NCI-H2171 (cell line): ENCODE measurements at regions not wholly inside any gene's neighbourhood (a gene's known extent, or its start where the extent isn't known, plus 50 kb on each side); places are given as distances from the start of the nearest gene placed in this dataset.

ENCODE experiments used
- DNase-seq: peaks from one replicate; lab custom pipeline; 2025; lab: John Stamatoyannopoulos, UW

DNA sequence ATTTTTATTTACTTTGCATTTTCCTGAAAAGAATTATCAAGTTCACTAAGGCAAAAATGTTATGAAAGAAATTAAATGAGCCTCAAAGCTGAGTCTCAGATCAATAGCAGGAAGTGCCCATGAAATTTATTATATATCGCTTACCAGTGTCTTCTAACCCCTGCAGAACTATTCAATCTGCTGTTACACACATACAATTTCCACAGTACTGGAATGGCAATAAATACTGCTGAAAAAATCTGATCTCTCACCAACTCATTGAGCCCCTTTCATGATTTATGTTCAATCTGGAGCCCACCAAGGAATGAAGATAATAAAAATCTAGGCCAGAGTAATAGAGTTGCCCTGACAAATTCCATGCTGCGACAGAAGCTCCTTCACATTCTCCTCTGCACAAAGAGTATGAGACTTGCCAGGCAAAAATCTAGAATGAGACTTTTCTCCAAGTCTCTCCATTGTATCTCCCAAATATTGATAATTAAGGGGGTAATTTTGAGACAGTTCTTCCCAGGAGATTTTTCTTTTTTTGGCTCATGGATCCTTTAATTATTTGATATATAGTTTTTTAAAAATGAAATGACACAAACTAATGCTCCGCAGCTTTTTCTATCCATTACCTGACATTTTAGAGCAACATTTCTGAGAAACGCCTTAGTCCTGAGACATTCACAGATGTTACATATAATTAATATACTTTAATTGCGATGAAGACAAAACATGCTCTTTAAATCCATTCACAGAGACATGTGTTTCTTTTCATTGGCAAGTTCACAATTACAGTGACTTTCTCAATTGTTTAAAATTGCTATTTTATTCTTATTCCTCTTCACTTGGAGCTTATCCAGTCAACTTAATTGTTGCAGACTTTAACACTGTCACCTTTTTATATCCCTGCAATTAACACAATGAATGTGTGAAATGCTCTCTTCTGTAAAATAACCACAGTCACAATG lies 1020.4 kb downstream of the CBLN2 start:
- no peak for DNase-seq

DNA sequence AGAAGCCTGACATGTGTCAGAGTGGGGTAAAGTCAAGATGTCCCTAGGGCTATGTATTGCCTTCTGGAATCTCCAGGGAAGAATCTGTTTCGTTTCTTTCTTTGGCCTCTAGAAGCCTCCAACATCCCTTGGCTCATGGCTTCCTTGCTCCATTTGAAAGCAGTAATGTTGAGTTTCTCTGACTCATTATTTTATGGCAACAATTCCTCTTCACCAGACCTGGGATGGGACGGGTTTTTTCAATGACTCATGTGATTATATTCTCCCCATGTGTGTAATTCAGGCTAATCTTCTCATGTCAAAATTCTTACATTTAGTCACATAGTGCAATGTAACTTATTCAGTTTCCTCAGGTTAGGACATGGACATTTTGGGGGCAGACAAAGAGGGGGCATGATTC lies 1038.6 kb downstream of the CBLN2 start:
- DNase-seq = no peak

DNA sequence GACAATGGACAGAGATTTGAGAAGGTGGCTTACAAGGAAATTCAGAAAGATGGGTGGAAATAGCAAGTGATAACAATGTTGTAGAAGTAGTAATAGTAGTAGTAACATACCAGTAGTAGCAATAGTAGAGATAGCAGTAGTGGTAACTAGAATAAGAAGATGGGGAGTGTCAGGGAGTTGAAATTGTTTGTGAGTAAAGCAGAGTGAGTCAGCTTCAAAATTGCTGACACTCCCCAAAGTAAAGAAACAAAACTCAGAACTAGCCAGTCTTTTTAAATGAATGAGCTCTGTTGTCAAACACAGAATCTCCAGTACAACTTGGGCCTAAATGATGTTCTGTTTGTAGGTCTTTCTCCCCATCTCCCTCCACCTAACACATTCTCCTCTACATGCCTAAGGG lies 1040.9 kb downstream of the CBLN2 start:
- no peak for DNase-seq

DNA sequence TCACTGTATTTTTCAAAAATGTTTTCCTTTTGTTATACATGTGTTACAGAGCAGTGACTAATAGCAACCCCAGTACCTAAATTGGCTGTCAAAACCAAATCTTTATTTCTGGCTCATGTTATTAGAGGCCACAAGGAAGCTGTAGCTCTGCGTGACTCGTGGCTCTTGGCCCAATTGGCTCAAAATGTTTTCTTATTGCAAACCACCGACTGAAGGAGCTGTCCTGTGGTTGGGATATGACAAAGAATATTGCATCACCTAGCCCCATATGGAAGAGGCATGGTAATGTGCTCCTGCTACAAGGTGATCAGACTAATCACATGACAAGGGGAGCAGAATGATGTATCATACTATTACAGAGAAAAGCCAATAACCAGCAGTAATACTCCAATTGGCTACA lies 1058.5 kb downstream of the CBLN2 start:
- no peak for DNase-seq

DNA sequence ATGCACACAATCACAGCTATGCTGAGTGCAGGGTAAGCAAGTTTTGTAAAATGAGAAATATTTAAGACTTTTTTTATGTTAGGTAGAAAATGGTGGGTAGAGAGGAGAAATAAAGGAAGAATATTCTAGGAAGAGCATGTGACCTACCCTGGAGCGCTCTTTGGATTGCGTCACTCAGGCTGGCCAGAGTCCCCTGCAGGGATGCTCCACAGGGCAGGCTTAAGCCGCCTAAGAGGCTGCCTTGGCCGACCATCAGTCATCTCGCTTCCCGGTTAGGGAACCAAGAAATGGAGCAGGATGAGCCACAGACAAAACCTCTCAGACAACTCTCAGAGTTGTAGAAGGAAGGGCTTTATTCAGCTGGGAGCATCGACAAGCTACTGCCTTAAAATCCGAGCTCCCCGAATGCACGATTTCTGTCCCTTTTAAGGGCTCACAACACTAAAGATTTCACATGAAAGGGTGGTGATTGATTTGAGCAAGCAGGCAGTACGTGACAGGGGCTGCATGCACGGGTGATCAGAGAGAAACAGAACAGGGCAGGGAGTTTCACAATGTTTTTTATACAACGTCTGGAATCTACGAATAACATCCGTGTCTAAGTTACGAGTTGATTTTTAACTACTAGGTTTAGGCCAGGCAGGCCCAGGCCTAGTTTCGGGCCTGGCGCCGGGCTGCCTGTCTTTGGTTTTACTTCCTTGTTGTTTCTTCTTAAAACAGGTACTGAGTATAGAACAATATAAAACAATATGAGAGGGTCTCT lies 1072.0 kb downstream of the CBLN2 start:
- DNase-seq = no peak

DNA sequence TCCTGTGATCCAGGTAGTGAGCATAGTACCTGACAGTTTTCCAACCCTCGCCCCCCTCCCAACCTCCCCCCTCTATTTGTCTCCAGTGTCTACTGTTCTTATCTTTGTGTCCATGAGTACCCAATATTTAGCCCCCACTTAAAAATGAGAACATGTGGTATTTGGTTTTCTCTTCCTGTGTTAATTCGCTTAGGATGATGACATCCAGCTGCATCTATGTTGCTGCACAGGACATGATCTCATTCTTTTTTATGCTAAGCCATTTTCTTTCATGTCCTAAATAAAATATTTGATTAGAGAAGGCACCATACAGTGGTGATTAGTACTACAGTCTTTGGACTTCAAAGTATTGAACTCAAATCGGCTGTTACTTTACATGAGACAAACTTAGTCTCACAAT lies 1087.9 kb downstream of the CBLN2 start:
- DNase-seq = no peak

DNA sequence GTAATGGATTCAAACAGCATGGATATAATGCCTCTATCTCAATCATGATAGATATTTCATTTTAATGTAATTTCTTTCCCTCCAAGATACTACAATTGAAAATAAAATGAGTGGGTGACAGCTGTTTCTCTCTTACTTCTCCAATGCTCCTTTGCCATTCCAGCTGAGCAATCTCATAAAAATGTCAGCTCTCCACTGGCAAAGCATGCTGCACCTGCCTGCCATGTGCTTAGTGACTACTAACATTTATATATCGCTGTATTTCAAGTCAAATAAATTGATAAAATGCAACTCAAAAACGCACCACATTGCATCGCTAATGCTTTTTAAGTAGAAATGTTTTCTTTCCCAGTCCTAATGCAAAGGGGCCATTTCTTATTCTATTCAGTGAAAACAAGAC lies 1093.9 kb downstream of the CBLN2 start:
- DNase-seq = no peak

DNA sequence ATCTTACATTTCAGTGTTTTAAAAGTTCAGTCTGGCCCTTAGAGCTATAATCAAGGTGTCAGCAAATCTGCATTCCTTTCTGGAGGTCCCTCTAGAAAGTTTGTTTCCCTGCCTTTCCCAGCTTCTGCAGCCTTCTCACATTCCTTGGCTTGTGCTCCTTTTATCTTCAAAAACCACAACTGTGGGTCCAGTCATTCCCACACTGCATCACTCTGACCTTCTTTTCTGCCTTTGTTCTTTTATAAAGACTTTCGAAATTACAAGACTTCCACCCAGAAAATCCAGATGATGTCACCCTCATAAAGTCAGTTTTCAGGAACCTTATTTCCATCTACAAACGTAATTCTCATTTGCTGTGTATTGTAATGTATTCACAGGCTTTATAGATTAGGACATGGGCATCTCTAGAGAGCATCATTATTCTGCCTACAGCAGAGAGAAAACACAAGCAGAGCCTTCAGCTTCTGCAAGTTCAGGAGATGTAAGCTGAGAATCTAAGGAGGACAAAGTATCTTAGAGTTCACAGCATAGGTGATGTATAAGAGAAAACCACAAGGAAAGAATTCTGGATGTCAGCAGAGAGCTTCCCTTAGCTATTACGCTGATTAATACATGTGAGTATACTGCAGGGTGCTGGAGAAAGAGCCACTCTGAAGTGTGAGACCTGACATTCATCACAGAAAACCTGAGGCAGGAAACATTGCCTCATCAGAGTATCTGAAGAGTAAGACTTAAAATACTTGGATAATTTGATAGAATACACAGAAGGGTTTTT lies 1100.2 kb downstream of the CBLN2 start:
- no peak for DNase-seq

DNA sequence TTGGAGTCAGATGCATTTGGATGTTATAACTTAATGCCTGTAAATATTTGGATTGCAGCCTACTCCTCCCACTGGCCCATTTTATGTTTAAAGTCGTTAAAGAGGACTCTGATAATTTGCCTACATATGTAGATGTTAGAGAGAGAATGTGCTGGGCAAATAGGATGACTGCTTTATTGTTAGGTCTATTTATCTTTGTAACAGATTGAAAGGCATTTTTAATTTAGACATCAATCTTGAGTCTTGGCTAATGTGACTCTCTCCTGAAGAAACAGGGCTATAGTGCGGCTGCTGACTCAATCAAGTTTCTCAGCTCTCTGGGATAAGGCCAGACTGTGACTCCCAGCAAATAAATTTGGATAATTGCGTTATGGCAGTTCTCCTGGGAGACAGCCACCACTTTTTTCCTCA lies 1101.4 kb downstream of the CBLN2 start:
- no peak for DNase-seq

DNA sequence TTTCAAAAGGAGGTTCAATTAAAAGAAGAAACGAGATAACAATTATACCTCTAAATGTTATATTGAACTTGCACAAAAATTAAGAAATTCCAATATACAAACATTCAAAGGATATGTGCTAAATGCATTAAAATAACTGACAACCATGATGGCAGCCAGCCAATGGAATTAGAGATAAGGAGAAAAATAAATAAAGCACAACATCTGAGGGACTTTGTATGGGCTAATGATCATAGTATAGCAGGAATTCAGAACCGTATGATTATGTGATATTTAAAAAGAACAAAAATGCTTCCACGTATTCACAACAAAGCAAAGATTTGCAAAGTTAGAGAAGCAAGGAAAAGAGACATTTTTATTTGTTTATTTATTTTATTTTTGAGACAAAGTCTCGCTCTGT lies 1103.0 kb downstream of the CBLN2 start:
- no peak for DNase-seq

DNA sequence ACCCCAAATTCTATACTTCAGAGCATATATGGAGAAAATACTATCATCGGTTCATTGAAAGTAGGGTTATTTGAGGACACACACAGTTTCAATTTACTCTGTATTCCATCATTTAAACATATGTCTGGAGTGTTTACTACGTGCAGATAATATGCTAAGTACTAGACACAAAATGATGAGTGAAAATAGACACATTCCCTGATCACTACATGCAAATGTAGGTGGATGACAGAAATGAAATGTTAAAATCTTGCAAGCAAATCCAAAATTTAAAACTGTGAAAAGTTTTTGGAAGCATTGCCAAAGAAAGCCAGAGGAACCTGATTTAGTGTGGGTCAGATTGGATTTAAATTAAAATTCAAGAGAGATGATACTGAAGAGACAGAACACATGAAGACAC lies 1106.6 kb downstream of the CBLN2 start:
- no peak for DNase-seq

DNA sequence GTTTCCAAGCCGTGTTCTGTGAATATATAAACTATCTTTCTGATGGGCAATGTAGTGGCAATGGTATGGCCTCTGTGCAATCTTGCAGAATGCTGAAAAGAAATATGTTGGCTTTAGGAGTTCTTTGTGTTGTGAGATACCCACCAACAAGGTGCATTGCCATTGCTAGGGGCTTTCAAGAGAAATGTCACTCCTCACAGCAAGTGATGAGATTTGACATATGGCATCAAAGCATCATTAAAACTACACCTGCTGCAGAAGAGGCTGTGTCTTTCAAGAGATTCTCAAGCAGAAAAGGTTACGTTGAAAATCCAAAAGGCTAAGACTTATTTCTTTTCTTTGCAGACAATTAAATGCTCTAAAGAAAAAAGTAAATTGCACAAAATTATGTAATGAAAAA lies 1110.8 kb downstream of the CBLN2 start:
- no peak for DNase-seq

DNA sequence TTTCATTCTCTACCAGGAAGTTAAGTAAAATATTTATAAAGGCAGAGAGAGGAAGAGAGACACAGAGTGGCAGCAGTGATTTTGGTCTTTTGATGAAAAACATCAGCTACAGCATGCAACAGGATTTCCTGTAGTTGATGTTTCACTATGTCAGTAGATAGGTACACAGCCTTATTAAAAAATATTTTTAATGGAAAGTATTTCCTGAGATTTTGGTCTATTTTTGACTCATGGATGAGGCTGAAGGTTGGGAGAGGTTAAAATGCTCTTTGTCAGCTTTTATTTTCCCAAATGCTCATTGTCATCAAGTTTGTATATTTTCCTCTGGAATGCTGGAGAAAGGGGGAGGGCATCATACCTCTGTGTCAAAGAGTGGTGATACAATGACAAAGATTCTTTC lies 1112.5 kb downstream of the CBLN2 start:
- DNase-seq = no peak

DNA sequence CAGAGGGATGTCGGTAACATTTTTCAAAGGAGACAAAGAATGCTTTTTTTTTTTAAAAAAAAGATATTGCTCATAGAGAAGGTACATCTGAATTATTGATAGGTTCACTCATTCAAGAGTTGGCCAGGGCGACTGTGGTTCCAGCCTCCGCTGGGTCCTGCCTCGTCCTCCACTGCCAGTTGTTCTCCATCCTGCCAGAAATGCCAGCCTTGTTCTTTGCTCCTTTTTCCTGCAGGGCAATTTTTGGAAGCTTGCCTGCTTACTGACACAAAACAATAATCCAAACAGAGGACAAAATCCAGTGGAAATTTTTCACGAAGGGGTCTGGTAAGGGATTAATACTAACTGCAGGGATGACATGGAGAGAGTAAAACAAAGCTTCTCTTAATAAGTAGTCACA lies 1113.0 kb downstream of the CBLN2 start:
- no peak for DNase-seq

DNA sequence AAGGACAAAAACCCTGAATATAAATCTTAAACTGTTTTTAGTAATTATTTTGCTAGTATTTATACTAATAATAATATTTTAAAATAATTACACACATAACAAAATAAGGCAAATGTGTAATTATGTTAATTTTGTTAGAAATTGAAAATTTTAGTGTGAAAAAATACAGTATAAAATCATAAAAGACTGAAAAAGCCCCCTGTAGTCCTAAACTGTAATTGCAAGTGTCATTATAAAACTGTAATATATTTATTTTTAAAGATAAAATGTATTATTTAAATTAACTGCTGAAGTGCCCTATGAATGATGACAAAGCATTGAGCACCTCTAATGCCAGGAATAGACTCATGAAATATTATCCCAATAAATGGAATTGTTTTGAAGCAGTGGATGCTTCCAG lies 1117.7 kb downstream of the CBLN2 start:
- DNase-seq = no peak

DNA sequence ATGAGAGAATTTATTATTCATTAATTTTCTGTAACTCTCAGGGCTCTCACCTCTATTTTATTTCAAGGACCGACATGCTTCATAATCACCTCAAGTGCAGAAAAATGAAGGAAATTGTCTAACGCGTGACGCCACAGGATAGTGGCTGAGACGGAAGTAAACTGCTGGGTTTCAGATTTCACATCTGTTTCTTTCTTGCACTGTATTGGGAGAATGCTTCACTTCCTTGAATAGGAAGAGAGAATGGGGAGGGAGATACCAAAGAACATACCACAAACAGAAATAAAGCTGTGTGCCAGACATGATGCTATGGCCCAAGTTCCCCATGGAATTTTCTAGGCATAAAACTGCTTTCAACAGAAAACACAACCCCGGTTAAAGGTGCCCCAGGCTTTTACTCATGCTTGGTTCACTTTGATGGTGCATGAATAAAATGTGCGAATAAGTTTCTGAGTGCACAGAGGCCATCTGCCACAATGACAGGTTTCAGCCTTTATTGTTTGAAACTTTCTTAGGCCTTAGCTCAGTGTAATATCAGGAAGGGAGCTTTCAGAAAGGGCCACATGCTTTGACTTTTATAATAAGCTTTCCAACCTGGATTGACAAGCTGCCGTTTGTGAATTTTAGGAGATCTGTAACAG lies 1116.4 kb downstream of the SOCS6 start:
- no peak for DNase-seq

DNA sequence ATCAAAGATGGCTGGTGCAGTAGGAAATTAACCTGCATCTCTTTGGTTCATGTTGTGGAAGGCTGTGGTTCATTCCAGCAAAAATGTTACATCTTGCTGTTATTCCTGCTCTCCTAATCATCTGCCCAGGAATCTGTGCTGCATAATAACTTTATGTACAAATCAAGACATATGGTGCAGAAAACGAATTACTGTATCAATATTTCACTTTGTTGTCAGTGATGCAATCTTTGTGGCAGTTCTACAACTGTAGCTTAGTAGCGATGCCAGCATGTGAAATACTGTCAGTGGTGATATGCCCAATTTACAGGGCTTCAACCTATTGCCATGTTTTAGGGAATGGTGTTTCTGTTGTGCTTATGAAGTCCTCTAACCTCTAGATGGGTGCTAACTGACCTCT lies 1114.7 kb downstream of the SOCS6 start:
- DNase-seq = no peak

DNA sequence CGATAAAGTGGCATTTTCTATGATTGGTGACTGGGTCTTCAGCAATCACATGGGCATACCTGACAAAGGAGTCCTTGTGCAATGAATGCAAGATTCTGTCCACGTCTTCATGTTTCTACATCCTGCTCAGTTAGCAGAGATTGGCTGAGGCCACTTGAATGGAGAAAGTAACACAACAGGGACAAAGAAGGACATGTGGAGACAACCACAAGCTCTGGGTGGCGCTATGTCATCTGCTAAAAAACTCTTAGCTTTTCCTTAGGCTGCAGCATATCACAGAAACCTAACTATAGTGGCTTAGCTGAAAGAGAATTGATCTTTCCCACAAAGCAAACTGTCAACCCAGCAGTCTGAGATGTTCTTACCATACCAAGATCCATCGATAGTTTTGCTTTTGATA lies 1109.7 kb downstream of the SOCS6 start:
- no peak for DNase-seq

DNA sequence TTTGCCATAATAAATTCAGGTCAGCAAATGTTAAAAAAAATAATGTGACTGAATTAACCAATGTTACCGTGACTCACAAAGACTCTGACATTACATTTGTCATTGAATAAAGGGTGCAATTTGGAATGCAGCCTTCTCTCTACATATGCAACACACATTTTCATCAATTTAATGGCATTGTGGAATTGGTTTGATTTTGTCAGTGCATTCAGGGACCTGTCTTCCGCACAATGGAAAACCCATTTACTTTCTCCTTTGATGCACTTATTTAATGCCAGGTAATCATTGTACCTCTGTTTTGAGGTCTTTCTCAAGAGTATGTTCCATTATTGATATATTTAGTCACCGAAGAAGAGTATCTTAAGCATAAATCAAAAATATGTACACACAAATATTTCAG lies 1099.3 kb downstream of the SOCS6 start:
- no peak for DNase-seq

DNA sequence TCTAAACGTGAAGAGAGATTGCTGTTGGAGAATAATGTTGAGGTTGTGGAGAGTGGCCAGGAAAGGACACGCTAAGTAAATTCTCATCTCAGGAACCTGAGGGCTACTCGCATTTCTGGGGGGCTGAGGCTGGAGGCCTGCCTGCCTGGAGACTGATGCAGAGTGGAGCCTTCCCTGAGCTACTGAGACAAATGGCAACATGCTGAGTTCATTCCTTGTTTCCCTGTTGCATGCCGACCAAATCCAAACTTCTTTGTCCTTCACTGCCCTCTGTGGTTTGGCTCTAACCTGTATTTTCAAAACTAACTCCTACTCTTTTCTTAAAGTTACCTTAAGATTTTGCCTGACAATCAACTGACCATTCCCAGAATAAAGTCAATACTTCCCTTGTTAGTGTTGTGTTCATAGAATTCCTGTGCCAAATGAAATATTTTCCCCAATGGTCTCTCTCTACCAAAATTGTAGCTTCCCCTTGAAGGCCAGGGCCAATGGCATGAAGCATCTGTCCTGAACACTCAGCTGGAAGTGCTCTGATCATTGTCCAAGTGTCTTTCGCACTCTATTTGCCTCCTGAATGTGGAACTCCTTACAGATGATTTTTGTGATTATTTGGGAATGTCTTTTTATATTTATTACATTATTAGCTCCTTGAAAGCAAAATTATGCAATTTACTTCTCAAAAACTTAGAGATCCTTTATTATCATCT lies 1085.6 kb downstream of the SOCS6 start:
- DNase-seq = no peak

DNA sequence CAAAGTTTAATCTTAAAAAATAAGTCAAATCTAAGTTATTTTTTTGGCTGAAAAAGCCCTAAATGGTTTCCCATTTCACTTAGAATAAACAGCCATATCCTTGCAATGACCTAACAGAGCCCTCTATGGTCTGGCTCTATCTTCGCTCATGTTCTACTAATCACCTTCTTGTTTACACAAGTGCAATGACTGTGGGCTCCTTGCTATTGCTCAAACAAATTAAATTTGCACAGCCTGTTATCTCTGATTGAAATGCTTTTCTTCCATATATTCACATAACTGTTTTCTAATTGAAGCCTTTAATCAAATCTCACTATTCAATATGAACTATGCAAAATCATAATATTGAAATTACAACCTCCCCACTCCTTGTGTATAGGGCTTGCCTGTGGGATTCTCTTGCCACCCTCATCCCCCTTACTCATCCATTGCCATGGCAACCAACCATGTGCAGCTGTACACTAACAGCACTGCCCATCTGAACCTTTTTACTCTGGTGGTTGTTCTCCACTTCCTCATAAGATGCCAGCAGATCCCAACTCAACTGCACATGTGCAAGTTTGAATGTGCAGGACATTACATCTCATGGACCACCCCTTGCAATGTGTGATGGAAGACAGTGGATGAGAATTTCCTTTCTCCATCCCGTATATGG lies 1083.2 kb downstream of the SOCS6 start:
- no peak for DNase-seq
